ENCODE measurements at regions not wholly inside any gene's neighbourhood (a gene's known extent, or its start where the extent isn't known, plus 50 kb on each side); places are given as distances from the start of the nearest gene placed in this dataset.

- no peak for TF ChIP-seq ELK1 (IDR thresholded peaks at IDR 0.05; ENCODE audit: borderline replicate concordance, low read depth, low read length)
Observed at GRCh38 chrX:33970028-33970967, 161.8 kb downstream of the FAM47A start (continued).

- no peak overlapping the region for H3K4ac ChIP-seq (ENCODE audit: low read depth, low read length)
- no peak overlapping the region for H2AFZ ChIP-seq (replicated peaks; ENCODE audit: low read length, poor library complexity)
- no peak overlapping the region for H3K4me3 ChIP-seq (ENCODE audit: insufficient read depth, low read depth, low read length)
- H2BK120ac ChIP-seq (ENCODE audit: low read depth, low read length), result no peak overlapping the region
- ATAC-seq (ENCODE audit: low read depth) (no peak), DNase-seq (no peak)
- no peak overlapping the region for H2BK20ac ChIP-seq (ENCODE audit: low read depth, low read length)
- no peak overlapping the region for H3K4me2 ChIP-seq (ENCODE audit: low read depth, low read length)
- H3K9me3 ChIP-seq (ENCODE audit: control insufficient read depth, insufficient read depth, low read length), result peaks cover 6% of the 10 kb centered on the region; the same call in 1 of the 2 replicates
- no peaks in the 10 kb centered on the region for H3K27me3 ChIP-seq (ENCODE audit: control insufficient read depth, insufficient read depth, low read length)
- H3K36me3 ChIP-seq (ENCODE audit: control insufficient read depth, insufficient read depth, low read length), result no peaks in the 10 kb centered on the region
- H4K91ac ChIP-seq (ENCODE audit: insufficient read depth, low read depth, low read length), result no peak overlapping the region
- in situ Hi-C loops (cut with MboI; ENCODE audit: low sequenced_read_pairs), result no loop called here
- no CpG with 5 or more reads among the region's 1 CpG for WGBS, 2 experiments (ENCODE audit: extremely low coverage in 2 of 2, insufficient read length in 1 of 2)
- H3K9me1 ChIP-seq (ENCODE audit: insufficient read depth, low read length), result no peaks in the 10 kb centered on the region
- H3K18ac ChIP-seq (ENCODE audit: low read depth, low read length), result no peak overlapping the region
- no peaks in the 10 kb centered on the region for H4K20me1 ChIP-seq (ENCODE audit: insufficient read depth, low read length)
- H3K79me1 ChIP-seq (ENCODE audit: low read depth in 1 of 2, low read length in 2 of 2), result no peaks in the 10 kb centered on the region
- no peak overlapping the region for H2BK5ac ChIP-seq (ENCODE audit: low read depth, low read length, poor library complexity, severe bottlenecking)
- POLR2A ChIA-PET (ENCODE audit: unreplicated experiment), result no interaction called here
- BruUV-seq (replicated peaks), result no TSS peak
- no peak overlapping the region for H4K8ac ChIP-seq (ENCODE audit: low read depth in 2 of 2, low read length in 2 of 2)
- dilution Hi-C loops (cut with HindIII; ENCODE audit: low sequenced_read_pairs, unreplicated experiment), result no loop called here
- H3K14ac ChIP-seq (replicated peaks; ENCODE audit: low read depth, low read length), result no peak overlapping the region
- no peak overlapping the region for H3K23ac ChIP-seq (ENCODE audit: low read depth, low read length)
- CTCF ChIA-PET, result no interaction called here
- no peak overlapping the region for H2AK9ac ChIP-seq (replicated peaks; ENCODE audit: low read depth, low read length, poor library complexity)
- no peak overlapping the region for H3K9ac ChIP-seq (ENCODE audit: low read depth, low read length)
- no peak overlapping the region for H2AK5ac ChIP-seq (ENCODE audit: low read depth, low read length)
- TF ChIP-seq RAD21 (IDR thresholded peaks at IDR 0.05; ENCODE audit: low read length) (no peak), CEBPB (IDR thresholded peaks at IDR 0.05; ENCODE audit: low read depth, low read length) (no peak)
- H3K27ac ChIP-seq (ENCODE audit: insufficient read depth, low read length), result no peak overlapping the region
- H4K5ac ChIP-seq (ENCODE audit: low read depth, low read length), result no peak overlapping the region
- H2BK15ac ChIP-seq (ENCODE audit: low read depth, low read length), result no peak overlapping the region
- no peak overlapping the region for H3K56ac ChIP-seq (ENCODE audit: extremely low read depth, insufficient read depth, low read length)
- intact Hi-C loops (cut with micrococcal nuclease), result no loop called here
- H3K4me1 ChIP-seq (ENCODE audit: control insufficient read depth, insufficient read depth, low read length), result no peaks in the 10 kb centered on the region
Observed at GRCh38 chrX:33969105-33969504, 163.0 kb downstream of the FAM47A start.

All from IMR-90 (cell line).